HG02642 (cell line): ENCODE measurements at regions not wholly inside any gene's neighbourhood (a gene's known extent, or its start where the extent isn't known, plus 50 kb on each side); places are given as distances from the start of the nearest gene placed in this dataset.

Experiments used
- ATAC-seq: cut with Tn5 transposase; IDR thresholded peaks from one replicate; pipeline ENCODE4 v1.9.1; 2021; ENCODE audit warnings: mild to moderate bottlenecking; ENCODE audit not compliant: unreplicated experiment, poor library complexity

- no peak for ATAC-seq
Observed at GRCh38 chr10:116792817-116793216, 50.5 kb upstream of the HSPA12A start.

GRCh38 chr10:116796469-116796868, 52.8 kb upstream of the ENO4 start:
- ATAC-seq: no peak

- ATAC-seq: peak; percentile 87
Observed at GRCh38 chr10:116796910-116797513, 52.3 kb upstream of the ENO4 start.

GRCh38 chr10:116798859-116799258, 50.4 kb upstream of the ENO4 start:
- ATAC-seq: no peak
